SK-N-SH treated with all-trans-retinoic acid at 6 μM for 48 hours (cell line): ENCODE measurements at regions not wholly inside any gene's neighbourhood (a gene's known extent, or its start where the extent isn't known, plus 50 kb on each side); places are given as distances from the start of the nearest gene placed in this dataset.

Experiments used
- BACH2 ChIP-seq: fragments of 250-450 bp; sonication (Bioruptor Pico); IDR thresholded peaks from 2 replicates; pipeline ENCODE4 v1.9.0; 2021; ENCODE audit warnings: mild to moderate bottlenecking, borderline replicate concordance
- CREB5 ChIP-seq: fragments of 250-450 bp; sonication (Bioruptor Pico); IDR thresholded peaks from 2 replicates; pipeline ENCODE4 v1.5.1; 2020; ENCODE audit warnings: low read depth, mild to moderate bottlenecking, moderate library complexity
- RARB ChIP-seq: fragments of 250-450 bp; sonication (Bioruptor Pico); IDR thresholded peaks from 2 replicates; pipeline ENCODE4 v1.8.0; 2021; ENCODE audit warnings: mild to moderate bottlenecking, moderate library complexity
- TF ChIP-seq, protein P1 (sequence below): fragments of 250-450 bp; sonication (Bioruptor Pico); IDR thresholded peaks from 2 replicates; pipeline ENCODE4 v1.8.0; 2021; ENCODE audit warnings: low read depth, mild to moderate bottlenecking, moderate library complexity, borderline replicate concordance
- TF ChIP-seq, protein P2 (sequence below): fragments of 250-450 bp; sonication (Bioruptor Pico); IDR thresholded peaks from 2 replicates; pipeline ENCODE4 v1.5.0; 2020; ENCODE audit warnings: mild to moderate bottlenecking, moderate library complexity

DNA sequence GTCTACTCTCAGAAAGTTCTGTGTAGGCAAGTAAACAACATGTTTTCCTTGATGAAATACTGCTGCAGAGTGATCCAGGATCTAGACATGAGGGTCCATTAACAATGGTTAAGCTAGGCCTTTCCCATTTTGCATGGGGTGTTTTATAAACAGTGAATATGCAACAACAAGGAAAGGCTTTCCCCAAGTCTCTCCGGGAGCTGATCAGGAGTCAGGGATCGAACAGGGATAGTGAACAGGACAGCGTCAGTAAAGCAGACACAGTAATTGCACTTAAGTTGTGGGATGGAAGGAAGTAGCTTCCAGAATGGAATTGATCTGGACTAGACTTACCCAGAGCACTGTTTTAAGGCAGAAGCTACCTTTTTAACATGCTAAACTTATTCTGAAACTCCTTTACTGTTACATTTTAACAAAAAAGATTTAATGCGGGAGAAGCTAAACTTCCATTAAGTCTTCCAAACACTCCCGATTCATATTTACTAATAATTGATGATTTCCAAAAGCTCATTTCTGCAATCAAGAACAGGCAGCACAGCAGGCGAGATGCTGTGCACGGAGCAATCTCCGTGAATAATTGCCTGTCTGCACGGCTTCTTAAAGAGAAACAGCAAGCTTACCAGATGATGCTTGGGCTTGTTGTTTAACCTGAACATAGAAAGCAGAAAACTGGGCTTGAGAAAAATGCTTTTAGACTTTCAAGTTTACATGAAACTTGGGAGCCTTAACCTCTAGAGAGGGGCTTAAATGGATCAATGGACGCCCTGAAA is 50.3 kb upstream of the DOCK1 start:
- TF ChIP-seq, protein P1, sequence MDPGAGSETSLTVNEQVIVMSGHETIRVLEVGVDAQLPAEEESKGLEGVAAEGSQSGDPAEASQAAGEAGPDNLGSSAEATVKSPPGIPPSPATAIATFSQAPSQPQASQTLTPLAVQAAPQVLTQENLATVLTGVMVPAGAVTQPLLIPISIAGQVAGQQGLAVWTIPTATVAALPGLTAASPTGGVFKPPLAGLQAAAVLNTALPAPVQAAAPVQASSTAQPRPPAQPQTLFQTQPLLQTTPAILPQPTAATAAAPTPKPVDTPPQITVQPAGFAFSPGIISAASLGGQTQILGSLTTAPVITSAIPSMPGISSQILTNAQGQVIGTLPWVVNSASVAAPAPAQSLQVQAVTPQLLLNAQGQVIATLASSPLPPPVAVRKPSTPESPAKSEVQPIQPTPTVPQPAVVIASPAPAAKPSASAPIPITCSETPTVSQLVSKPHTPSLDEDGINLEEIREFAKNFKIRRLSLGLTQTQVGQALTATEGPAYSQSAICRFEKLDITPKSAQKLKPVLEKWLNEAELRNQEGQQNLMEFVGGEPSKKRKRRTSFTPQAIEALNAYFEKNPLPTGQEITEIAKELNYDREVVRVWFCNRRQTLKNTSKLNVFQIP (CRISPR knock-in tag): no peak
- TF ChIP-seq RARB (CRISPR knock-in tag): no peak
- TF ChIP-seq, protein P2, sequence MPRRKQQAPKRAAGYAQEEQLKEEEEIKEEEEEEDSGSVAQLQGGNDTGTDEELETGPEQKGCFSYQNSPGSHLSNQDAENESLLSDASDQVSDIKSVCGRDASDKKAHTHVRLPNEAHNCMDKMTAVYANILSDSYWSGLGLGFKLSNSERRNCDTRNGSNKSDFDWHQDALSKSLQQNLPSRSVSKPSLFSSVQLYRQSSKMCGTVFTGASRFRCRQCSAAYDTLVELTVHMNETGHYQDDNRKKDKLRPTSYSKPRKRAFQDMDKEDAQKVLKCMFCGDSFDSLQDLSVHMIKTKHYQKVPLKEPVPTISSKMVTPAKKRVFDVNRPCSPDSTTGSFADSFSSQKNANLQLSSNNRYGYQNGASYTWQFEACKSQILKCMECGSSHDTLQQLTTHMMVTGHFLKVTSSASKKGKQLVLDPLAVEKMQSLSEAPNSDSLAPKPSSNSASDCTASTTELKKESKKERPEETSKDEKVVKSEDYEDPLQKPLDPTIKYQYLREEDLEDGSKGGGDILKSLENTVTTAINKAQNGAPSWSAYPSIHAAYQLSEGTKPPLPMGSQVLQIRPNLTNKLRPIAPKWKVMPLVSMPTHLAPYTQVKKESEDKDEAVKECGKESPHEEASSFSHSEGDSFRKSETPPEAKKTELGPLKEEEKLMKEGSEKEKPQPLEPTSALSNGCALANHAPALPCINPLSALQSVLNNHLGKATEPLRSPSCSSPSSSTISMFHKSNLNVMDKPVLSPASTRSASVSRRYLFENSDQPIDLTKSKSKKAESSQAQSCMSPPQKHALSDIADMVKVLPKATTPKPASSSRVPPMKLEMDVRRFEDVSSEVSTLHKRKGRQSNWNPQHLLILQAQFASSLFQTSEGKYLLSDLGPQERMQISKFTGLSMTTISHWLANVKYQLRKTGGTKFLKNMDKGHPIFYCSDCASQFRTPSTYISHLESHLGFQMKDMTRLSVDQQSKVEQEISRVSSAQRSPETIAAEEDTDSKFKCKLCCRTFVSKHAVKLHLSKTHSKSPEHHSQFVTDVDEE (CRISPR knock-in tag): no peak
- TF ChIP-seq BACH2 (CRISPR knock-in tag): no peak
- TF ChIP-seq CREB5: no peak
